ENCODE measurements at regions not wholly inside any gene's neighbourhood (a gene's known extent, or its start where the extent isn't known, plus 50 kb on each side); places are given as distances from the start of the nearest gene placed in this dataset.

GRCh38 chr17:53264730-53265129 lies 558.0 kb upstream of the KIF2B start:
- Histone ChIP-seq H3K4ac (ENCODE audit: low read depth, low read length) (no peak overlapping the region), H3K14ac (replicated peaks; ENCODE audit: low read depth, low read length) (no peak overlapping the region), H3K4me3 (ENCODE audit: insufficient read depth, low read depth, low read length) (no peak overlapping the region), H3K79me1 (ENCODE audit: low read depth in 1 of 2, low read length in 2 of 2) (no peaks in the 10 kb centered on the region), H2BK120ac (ENCODE audit: low read depth, low read length) (no peak overlapping the region), H3K36me3 (ENCODE audit: control insufficient read depth, insufficient read depth, low read length) (no peaks in the 10 kb centered on the region), H3K4me1 (ENCODE audit: control insufficient read depth, insufficient read depth, low read length) (no peaks in the 10 kb centered on the region), H3K56ac (ENCODE audit: extremely low read depth, insufficient read depth, low read length) (no peak overlapping the region), H2AFZ (replicated peaks; ENCODE audit: low read length, poor library complexity) (no peak overlapping the region), H2BK20ac (ENCODE audit: low read depth, low read length) (no peak overlapping the region), H3K9ac (ENCODE audit: low read depth, low read length) (no peak overlapping the region), H3K9me3 (ENCODE audit: control insufficient read depth, insufficient read depth, low read length) (no peaks in the 10 kb centered on the region), H3K23ac (ENCODE audit: low read depth, low read length) (no peak overlapping the region), H2BK15ac (ENCODE audit: low read depth, low read length) (no peak overlapping the region), H3K9me1 (ENCODE audit: insufficient read depth, low read length) (no peaks in the 10 kb centered on the region), H2AK5ac (ENCODE audit: low read depth, low read length) (no peak overlapping the region), H2AK9ac (replicated peaks; ENCODE audit: low read depth, low read length, poor library complexity) (no peak overlapping the region), H3K27ac (ENCODE audit: insufficient read depth, low read length) (no peak overlapping the region), H4K20me1 (ENCODE audit: insufficient read depth, low read length) (no peaks in the 10 kb centered on the region), H4K91ac (ENCODE audit: insufficient read depth, low read depth, low read length) (no peak overlapping the region), H3K4me2 (ENCODE audit: low read depth, low read length) (no peak overlapping the region), H2BK5ac (ENCODE audit: low read depth, low read length, poor library complexity, severe bottlenecking) (no peak overlapping the region), H4K8ac (ENCODE audit: low read depth in 2 of 2, low read length in 2 of 2) (no peak overlapping the region), H4K5ac (ENCODE audit: low read depth, low read length) (no peak overlapping the region), H3K18ac (ENCODE audit: low read depth, low read length) (no peak overlapping the region), H3K27me3 (ENCODE audit: control insufficient read depth, insufficient read depth, low read length) (no peaks in the 10 kb centered on the region)
- BruUV-seq (replicated peaks) = no TSS peak
- TF ChIP-seq RFX5 (IDR thresholded peaks at IDR 0.05; ENCODE audit: low read depth, low read length) (no peak), ELK1 (IDR thresholded peaks at IDR 0.05; ENCODE audit: borderline replicate concordance, low read depth, low read length) (no peak), MAFK (IDR thresholded peaks at IDR 0.05; ENCODE audit: low read depth, low read length) (no peak), POLR2A (IDR thresholded peaks at IDR 0.05; ENCODE audit: low read depth, low read length) (no peak), MAZ (IDR thresholded peaks at IDR 0.05; ENCODE audit: borderline replicate concordance, low read depth, low read length) (no peak), RCOR1 (IDR thresholded peaks at IDR 0.05; ENCODE audit: insufficient replicate concordance, low read length) (no peak), SMC3 (IDR thresholded peaks at IDR 0.05; ENCODE audit: low read depth, low read length) (no peak), BHLHE40 (IDR thresholded peaks at IDR 0.05; ENCODE audit: low read depth, low read length) (no peak), MXI1 (IDR thresholded peaks at IDR 0.05; ENCODE audit: borderline replicate concordance, low read depth, low read length) (no peak), CTCF (conservative IDR thresholded peaks at IDR 0.05; ENCODE audit: low read depth, low read length) (no peak), CHD1 (IDR thresholded peaks at IDR 0.05; ENCODE audit: low read depth, low read length) (no peak), FOS (IDR thresholded peaks at IDR 0.05; ENCODE audit: low read depth, low read length) (no peak), USF2 (IDR thresholded peaks at IDR 0.05; ENCODE audit: low read depth, low read length) (no peak), RAD21 (IDR thresholded peaks at IDR 0.05; ENCODE audit: low read length) (no peak), CEBPB (IDR thresholded peaks at IDR 0.05; ENCODE audit: low read depth, low read length) (no peak), NFE2L2 (IDR thresholded peaks at IDR 0.05; ENCODE audit: low read depth, low read length) (no peak)
- POLR2A ChIA-PET (ENCODE audit: unreplicated experiment) = no interaction called here
- in situ Hi-C loops (cut with MboI; ENCODE audit: low sequenced_read_pairs) = no loop called here
- no CpG with 5 or more reads among the region's 1 CpG for WGBS, 2 experiments (ENCODE audit: extremely low coverage in 2 of 2, insufficient read length in 1 of 2)
- no peak for DNase-seq
- intact Hi-C loops (cut with micrococcal nuclease) = no loop called here
- dilution Hi-C loops (cut with HindIII; ENCODE audit: low sequenced_read_pairs, unreplicated experiment) = no loop called here
- no peak for ATAC-seq (ENCODE audit: low read depth)
- CTCF ChIA-PET = no interaction called here

All from IMR-90 (cell line).